Neural cell (in vitro differentiated cells): ENCODE measurements at regions not wholly inside any gene's neighbourhood (a gene's known extent, or its start where the extent isn't known, plus 50 kb on each side); places are given as distances from the start of the nearest gene placed in this dataset.

Source experiments
- H2AFZ ChIP-seq: fragments of 200-600, 300-800 bp; sonication (generic), shearing (Covaris generic); 2 replicates; pipeline ENCODE4 v1.6.0; 2014; ENCODE audit warnings: low read depth, mild to moderate bottlenecking, antibody characterized with exemption, low read length, moderate library complexity
- H3F3A ChIP-seq: fragments of 200-600 bp; shearing (Covaris generic); 2 replicates; pipeline ENCODE4 v1.6.1; 2016; ENCODE audit warnings: mild to moderate bottlenecking, moderate library complexity, mixed read lengths, antibody characterized with exemption, low read length; ENCODE audit not compliant: insufficient read depth, poor library complexity, severe bottlenecking
- H3K27ac ChIP-seq: fragments of 200-600, 300-800 bp; sonication (generic), shearing (Covaris generic); 2 replicates; pipeline ENCODE4 v1.5.1; 2014; ENCODE audit warnings: mild to moderate bottlenecking, low read length, moderate library complexity
- H3K27me3 ChIP-seq: fragments of 300-800, 200-600 bp; sonication (generic), shearing (Covaris generic); 2 replicates; pipeline ENCODE4 v1.6.0; 2014; ENCODE audit warnings: mild to moderate bottlenecking, low read depth, low read length, moderate library complexity; ENCODE audit not compliant: insufficient read depth
- H3K36me3 ChIP-seq: fragments of 300-800, 200-600 bp; sonication (generic), shearing (Covaris generic); 2 replicates; pipeline ENCODE4 v1.5.1; 2014; ENCODE audit warnings: mild to moderate bottlenecking, antibody characterized with exemption, low read length, moderate library complexity; ENCODE audit not compliant: insufficient read depth
- H3K4me2 ChIP-seq: fragments of 300-800, 200-600 bp; sonication (generic), shearing (Covaris generic); 2 replicates; pipeline ENCODE4 v1.6.0; 2014; ENCODE audit warnings: mild to moderate bottlenecking, low read length
- H3K4me3 ChIP-seq: fragments of 300-800, 200-600 bp; sonication (generic), shearing (Covaris generic); 2 replicates; pipeline ENCODE4 v1.5.1; 2014; ENCODE audit warnings: mild to moderate bottlenecking, low read length, moderate library complexity
- H3K79me2 ChIP-seq: fragments of 200-600 bp; shearing (Covaris generic); replicated peaks from 2 replicates; pipeline ENCODE4 v1.6.0; 2014; ENCODE audit warnings: mild to moderate bottlenecking, low read length, moderate library complexity; ENCODE audit not compliant: insufficient read depth
- H3K9ac ChIP-seq: fragments of 300-800, 200-600 bp; sonication (generic), shearing (Covaris generic); 2 replicates; pipeline ENCODE4 v1.6.1; 2016; ENCODE audit warnings: mild to moderate bottlenecking, low read length, mixed read lengths
- H3K9me2 ChIP-seq: fragments of 200-600 bp; shearing (Covaris generic); 2 replicates; pipeline ENCODE4 v1.6.1; 2016; ENCODE audit warnings: mild to moderate bottlenecking, low read length, mixed read lengths; ENCODE audit not compliant: insufficient read depth
- H3K9me3 ChIP-seq: fragments of 200-600, 300-800 bp; sonication (generic), shearing (Covaris generic); 2 replicates; pipeline ENCODE4 v1.6.1; 2016; ENCODE audit warnings: mild to moderate bottlenecking, mixed run types, low read length, moderate library complexity, mixed read lengths
- H4K20me1 ChIP-seq: fragments of 200-600 bp; shearing (Covaris generic); 2 replicates; pipeline ENCODE4 v1.6.1; 2016; ENCODE audit warnings: mild to moderate bottlenecking, mixed run types; ENCODE audit not compliant: insufficient read depth
- CTCF ChIP-seq: fragments of 450-650 bp; IDR thresholded peaks from 2 replicates; pipeline ENCODE4 v1.5.1; 2014; ENCODE audit warnings: antibody characterized with exemption, mild to moderate bottlenecking, moderate library complexity; ENCODE audit not compliant: poor library complexity, severe bottlenecking
- EP300 ChIP-seq: fragments of 450-650 bp; conservative IDR thresholded peaks from 2 replicates; pipeline ENCODE4 v1.6.1; 2014; ENCODE audit warnings: antibody characterized with exemption, mild to moderate bottlenecking, moderate library complexity; ENCODE audit not compliant: poor library complexity, severe bottlenecking
- EZH2 ChIP-seq: fragments of 200-600, 300-800 bp; shearing (Covaris generic), sonication (generic); IDR thresholded peaks from 2 replicates; pipeline ENCODE4 v1.6.1; 2014; ENCODE audit warnings: antibody characterized with exemption, low read length, borderline replicate concordance, mild to moderate bottlenecking; ENCODE audit not compliant: insufficient read depth, poor library complexity, severe bottlenecking
- MXI1 ChIP-seq: fragments of 450-650 bp; conservative IDR thresholded peaks from 2 replicates; pipeline ENCODE4 v1.6.1; 2014; ENCODE audit warnings: antibody characterized with exemption, mild to moderate bottlenecking; ENCODE audit not compliant: poor library complexity, severe bottlenecking
- POLR2AphosphoS5 ChIP-seq: IDR thresholded peaks from 2 replicates; pipeline ENCODE4 v1.6.1; 2012
- RAD21 ChIP-seq: fragments of 450-650 bp; conservative IDR thresholded peaks from 2 replicates; pipeline ENCODE4 v1.6.1; 2014; ENCODE audit warnings: antibody characterized with exemption, mild to moderate bottlenecking, moderate library complexity
- REST ChIP-seq: IDR thresholded peaks from 2 replicates; pipeline ENCODE4 v1.6.1; 2012; ENCODE audit warnings: borderline replicate concordance
- SMC3 ChIP-seq: fragments of 450-650 bp; conservative IDR thresholded peaks from 2 replicates; pipeline ENCODE4 v1.6.1; 2014; ENCODE audit warnings: antibody characterized with exemption, mild to moderate bottlenecking, moderate library complexity; ENCODE audit not compliant: poor library complexity
- TAF1 ChIP-seq: IDR thresholded peaks from 2 replicates; pipeline ENCODE4 v1.6.1; 2012; ENCODE audit warnings: low read depth

GRCh38 chr2:238979636-238980035 is 131.8 kb downstream of the TWIST2 start:
- Histone ChIP-seq H3K9me2 (no peaks in the 10 kb centered on the region), H2AFZ (no peak overlapping the region), H4K20me1 (no peaks in the 10 kb centered on the region), H3K9me3 (no peaks in the 10 kb centered on the region), H3K27ac (no peak overlapping the region), H3K4me2 (no peak overlapping the region), H3K27me3 (no peaks in the 10 kb centered on the region), H3K36me3 (no peaks in the 10 kb centered on the region), H3F3A (no peaks in the 10 kb centered on the region), H3K79me2 (no peaks in the 10 kb centered on the region), H3K4me3 (no peak overlapping the region), H3K9ac (no peak overlapping the region)
- TF ChIP-seq RAD21: no peak
- no peak for TF ChIP-seq POLR2AphosphoS5
- no peak for TF ChIP-seq REST
- TF ChIP-seq CTCF: no peak
- no peak for TF ChIP-seq SMC3
- no peak for TF ChIP-seq EZH2
- TF ChIP-seq MXI1: no peak
- TF ChIP-seq EP300: no peak
- no peak for TF ChIP-seq TAF1

- H3K79me2 ChIP-seq: no peaks in the 10 kb centered on the region
- H3K9ac ChIP-seq: no peak overlapping the region
- no peaks in the 10 kb centered on the region for H3K9me2 ChIP-seq
- no peaks in the 10 kb centered on the region for H3K9me3 ChIP-seq
- H4K20me1 ChIP-seq: no peaks in the 10 kb centered on the region
- TF ChIP-seq REST (no peak), TAF1 (no peak), MXI1 (no peak), POLR2AphosphoS5 (no peak), EZH2 (no peak), EP300 (no peak)
- H3K4me3 ChIP-seq: no peak overlapping the region
- H2AFZ ChIP-seq: no peak overlapping the region
- H3K36me3 ChIP-seq: no peaks in the 10 kb centered on the region
- H3K27ac ChIP-seq: no peak overlapping the region
- H3K4me2 ChIP-seq: no peak overlapping the region
- no peaks in the 10 kb centered on the region for H3K27me3 ChIP-seq
- H3F3A ChIP-seq: no peaks in the 10 kb centered on the region
Observed at GRCh38 chr2:238985041-238985729, 137.3 kb downstream of the TWIST2 start.
